Fibroblast of lung (primary cell): ENCODE measurements at regions not wholly inside any gene's neighbourhood (a gene's known extent, or its start where the extent isn't known, plus 50 kb on each side); places are given as distances from the start of the nearest gene placed in this dataset.

Experiments
- DNase-seq, 2 donors: peaks; one replicate each; pipeline versions ENCODE4 v3.0.0 to v3.0.0-alpha.2; 2010; ENCODE audit warnings: low read depth in 2 of 2
- H2AFZ ChIP-seq: 2 replicates; pipeline ENCODE4 v1.5.1; 2012; ENCODE audit warnings: low read length, control low read depth, inconsistent platforms
- H3K27ac ChIP-seq: 2 replicates; pipeline ENCODE4 v1.5.1; 2011; ENCODE audit warnings: low read length, control low read depth; ENCODE audit not compliant: insufficient read depth
- H3K27me3 ChIP-seq: 2 replicates; pipeline ENCODE4 v1.5.1; 2011; ENCODE audit warnings: mild to moderate bottlenecking, low read length; ENCODE audit not compliant: control insufficient read depth, insufficient read depth
- H3K36me3 ChIP-seq: 2 replicates; pipeline ENCODE4 v1.5.1; 2011; ENCODE audit warnings: low read length; ENCODE audit not compliant: control insufficient read depth, insufficient read depth
- H3K4me1 ChIP-seq: 2 replicates; pipeline ENCODE4 v1.5.1; 2011; ENCODE audit warnings: low read length; ENCODE audit not compliant: control insufficient read depth, insufficient read depth; ENCODE audit errors: extremely low read depth
- H3K4me2 ChIP-seq: 2 replicates; pipeline ENCODE4 v1.5.1; 2011; ENCODE audit warnings: low read length, control low read depth; ENCODE audit not compliant: insufficient read depth; ENCODE audit errors: extremely low read depth
- H3K4me3 ChIP-seq, 4 experiments: fragments of 200-600 bp in 1 of 4; sonication (generic) in 1 of 4; replicated peaks in 1 of 4; 2 replicates each; pipeline ENCODE4 v1.5.1; 2011 to 2016; ENCODE audit warnings: low read length in 4 of 4, low read depth in 3 of 4, mild to moderate bottlenecking in 3 of 4, control low read depth in 2 of 4, inconsistent platforms in 1 of 4, mixed read lengths in 1 of 4; ENCODE audit not compliant: insufficient read depth in 1 of 4; ENCODE audit errors: control extremely low read depth in 1 of 4
- H3K79me2 ChIP-seq: 2 replicates; pipeline ENCODE4 v1.5.1; 2012; ENCODE audit warnings: mild to moderate bottlenecking, low read length, inconsistent platforms; ENCODE audit not compliant: control insufficient read depth, insufficient read depth
- H3K9ac ChIP-seq: 2 replicates; pipeline ENCODE4 v1.5.1; 2011; ENCODE audit warnings: mild to moderate bottlenecking, low read length, control low read depth; ENCODE audit not compliant: insufficient read depth
- H3K9me3 ChIP-seq: 2 replicates; pipeline ENCODE4 v1.5.1; 2012; ENCODE audit warnings: low read depth, low read length; ENCODE audit not compliant: control insufficient read depth, insufficient read depth
- H4K20me1 ChIP-seq: 2 replicates; pipeline ENCODE4 v1.5.1; 2011; ENCODE audit warnings: low read length; ENCODE audit not compliant: control insufficient read depth, insufficient read depth; ENCODE audit errors: extremely low read depth
- EZH2 ChIP-seq: IDR thresholded peaks from 2 replicates; pipeline ENCODE4 v1.5.1; 2012; ENCODE audit warnings: low read length, control low read depth, mild to moderate bottlenecking; ENCODE audit errors: missing control alignments
- TF ChIP-seq, protein P1 (sequence below), 2 donors: IDR thresholded peaks in 1 of 2; conservative IDR thresholded peaks in 1 of 2; 1 replicate in 1 of 2; 2 replicates in 1 of 2; pipeline ENCODE4 v1.5.1; 2011 to 2012; ENCODE audit warnings: low read length in 2 of 2, control low read depth in 1 of 2, inconsistent platforms in 1 of 2, low read depth in 1 of 2, mild to moderate bottlenecking in 1 of 2

DNA sequence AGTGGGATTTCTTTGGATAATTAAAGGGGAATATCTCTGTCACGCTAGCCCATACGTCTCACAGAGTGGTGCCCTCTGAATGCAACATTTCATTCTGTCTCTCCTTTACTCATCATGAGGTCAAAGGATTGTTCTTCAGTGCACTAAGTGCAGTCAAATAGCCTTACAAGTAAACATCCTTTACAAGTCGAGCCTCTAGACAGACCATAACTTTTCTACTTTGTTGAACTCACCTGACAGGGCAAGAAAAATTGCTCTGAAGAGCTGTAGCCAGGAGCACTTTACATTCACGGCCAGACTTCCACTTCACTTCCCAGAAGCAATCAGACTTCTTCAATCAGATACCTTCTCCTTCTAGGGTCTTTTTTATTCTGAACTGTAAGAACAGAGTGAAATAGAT, 768.0 kb upstream of the TMPRSS15 start:
- no peak overlapping the region for H2AFZ ChIP-seq
- H3K9ac ChIP-seq = no peak overlapping the region
- H3K36me3 ChIP-seq = no peaks in the 10 kb centered on the region
- no peaks in the 10 kb centered on the region for H4K20me1 ChIP-seq
- H3K4me2 ChIP-seq = no peak overlapping the region
- no peaks in the 10 kb centered on the region for H3K79me2 ChIP-seq
- H3K4me3 ChIP-seq = no peak overlapping the region
- H3K4me1 ChIP-seq = no peaks in the 10 kb centered on the region
- no peak overlapping the region for H3K27ac ChIP-seq
- no peaks in the 10 kb centered on the region for H3K9me3 ChIP-seq
- H3K27me3 ChIP-seq = no peaks in the 10 kb centered on the region
- no peak for DNase-seq
- TF ChIP-seq EZH2 = no peak
- TF ChIP-seq, protein P1, sequence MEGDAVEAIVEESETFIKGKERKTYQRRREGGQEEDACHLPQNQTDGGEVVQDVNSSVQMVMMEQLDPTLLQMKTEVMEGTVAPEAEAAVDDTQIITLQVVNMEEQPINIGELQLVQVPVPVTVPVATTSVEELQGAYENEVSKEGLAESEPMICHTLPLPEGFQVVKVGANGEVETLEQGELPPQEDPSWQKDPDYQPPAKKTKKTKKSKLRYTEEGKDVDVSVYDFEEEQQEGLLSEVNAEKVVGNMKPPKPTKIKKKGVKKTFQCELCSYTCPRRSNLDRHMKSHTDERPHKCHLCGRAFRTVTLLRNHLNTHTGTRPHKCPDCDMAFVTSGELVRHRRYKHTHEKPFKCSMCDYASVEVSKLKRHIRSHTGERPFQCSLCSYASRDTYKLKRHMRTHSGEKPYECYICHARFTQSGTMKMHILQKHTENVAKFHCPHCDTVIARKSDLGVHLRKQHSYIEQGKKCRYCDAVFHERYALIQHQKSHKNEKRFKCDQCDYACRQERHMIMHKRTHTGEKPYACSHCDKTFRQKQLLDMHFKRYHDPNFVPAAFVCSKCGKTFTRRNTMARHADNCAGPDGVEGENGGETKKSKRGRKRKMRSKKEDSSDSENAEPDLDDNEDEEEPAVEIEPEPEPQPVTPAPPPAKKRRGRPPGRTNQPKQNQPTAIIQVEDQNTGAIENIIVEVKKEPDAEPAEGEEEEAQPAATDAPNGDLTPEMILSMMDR (conservative IDR thresholded peaks at IDR 0.05 in 1 of 2, IDR thresholded peaks at IDR 0.05 in 1 of 2; ENCODE audit: low read depth in 1 of 2, low read length in 2 of 2) = no peak

DNA sequence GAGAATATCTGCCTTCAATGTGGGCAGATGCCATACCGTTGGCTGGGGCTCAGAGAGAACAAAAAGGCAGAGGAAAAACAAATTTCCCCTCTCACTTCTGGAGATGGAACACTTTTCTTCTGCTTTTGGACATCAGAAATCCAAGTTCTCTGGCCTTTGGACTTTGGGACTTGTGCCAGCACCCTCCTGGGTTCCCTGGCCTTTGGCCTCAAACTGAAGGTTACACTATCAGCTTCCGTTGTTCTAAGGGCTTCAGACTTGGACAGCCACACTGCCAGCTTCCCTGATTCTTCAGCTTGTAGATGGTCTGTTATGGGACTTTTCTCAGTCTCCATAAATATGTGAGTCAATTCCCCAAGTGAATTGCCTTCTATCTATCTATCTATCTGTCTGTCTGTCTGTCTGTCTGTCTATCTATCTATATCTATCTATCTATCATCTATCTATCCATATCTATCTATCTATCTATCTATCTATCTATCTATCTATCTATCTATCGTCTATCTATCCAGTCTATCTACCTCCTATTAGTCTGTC, 778.1 kb upstream of the TMPRSS15 start:
- no peak overlapping the region for H3K27ac ChIP-seq
- no peaks in the 10 kb centered on the region for H3K36me3 ChIP-seq
- no peaks in the 10 kb centered on the region for H3K9me3 ChIP-seq
- no peaks in the 10 kb centered on the region for H3K79me2 ChIP-seq
- H3K27me3 ChIP-seq = no peaks in the 10 kb centered on the region
- no peak overlapping the region for H3K9ac ChIP-seq
- no peak overlapping the region for H3K4me2 ChIP-seq
- H2AFZ ChIP-seq = no peak overlapping the region
- H3K4me3 ChIP-seq = no peak overlapping the region
- DNase-seq = no peak
- H4K20me1 ChIP-seq = no peaks in the 10 kb centered on the region
- TF ChIP-seq EZH2 = no peak
- TF ChIP-seq, protein P1 (conservative IDR thresholded peaks at IDR 0.05 in 1 of 2, IDR thresholded peaks at IDR 0.05 in 1 of 2; ENCODE audit: low read depth in 1 of 2, low read length in 2 of 2) = no peak
- no peaks in the 10 kb centered on the region for H3K4me1 ChIP-seq

DNA sequence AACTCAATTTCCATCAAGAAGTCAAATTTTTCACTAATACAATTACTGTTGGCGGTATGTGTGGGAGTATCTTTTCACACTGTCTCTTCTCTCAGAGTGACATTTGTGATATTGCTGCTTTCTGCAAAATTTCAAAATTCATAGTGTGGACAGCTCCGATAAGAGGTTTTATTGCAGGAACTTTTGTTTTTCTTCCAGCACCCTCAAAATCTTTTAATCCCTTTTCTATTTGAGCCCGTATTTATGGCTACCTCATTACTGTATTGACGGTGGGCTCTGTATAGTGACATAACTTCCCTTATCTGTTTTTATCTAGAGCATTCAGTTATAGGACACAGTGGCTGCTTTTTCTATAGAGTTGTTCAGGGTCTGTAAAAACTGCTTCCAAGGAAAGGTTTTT, 794.4 kb upstream of the TMPRSS15 start:
- Histone ChIP-seq H3K27me3 (no peaks in the 10 kb centered on the region), H4K20me1 (no peaks in the 10 kb centered on the region), H3K79me2 (no peaks in the 10 kb centered on the region), H3K4me1 (no peaks in the 10 kb centered on the region), H3K27ac (no peak overlapping the region), H2AFZ (no peak overlapping the region), H3K4me2 (no peak overlapping the region), H3K36me3 (no peaks in the 10 kb centered on the region), H3K9ac (no peak overlapping the region), H3K9me3 (no peaks in the 10 kb centered on the region), H3K4me3 (no peak overlapping the region)
- TF ChIP-seq EZH2 = no peak
- TF ChIP-seq, protein P1 (conservative IDR thresholded peaks at IDR 0.05 in 1 of 2, IDR thresholded peaks at IDR 0.05 in 1 of 2; ENCODE audit: low read depth in 1 of 2, low read length in 2 of 2) = no peak
- DNase-seq = no peak
